AG10803 (cell line): ENCODE measurements at regions not wholly inside any gene's neighbourhood (a gene's known extent, or its start where the extent isn't known, plus 50 kb on each side); places are given as distances from the start of the nearest gene placed in this dataset.

Experiments used
- DNase-seq: peaks from one replicate; pipeline ENCODE4 v3.0.0; 2010; ENCODE audit warnings: low read depth
- H3K4me3 ChIP-seq: 2 replicates; pipeline ENCODE4 v1.5.1; 2011; ENCODE audit warnings: mild to moderate bottlenecking, low read length, control low read depth
- TF ChIP-seq, protein P1 (sequence below): conservative IDR thresholded peaks from 2 replicates; pipeline ENCODE4 v1.5.1; 2011; ENCODE audit warnings: mild to moderate bottlenecking, low read length, control low read depth, inconsistent platforms

DNA sequence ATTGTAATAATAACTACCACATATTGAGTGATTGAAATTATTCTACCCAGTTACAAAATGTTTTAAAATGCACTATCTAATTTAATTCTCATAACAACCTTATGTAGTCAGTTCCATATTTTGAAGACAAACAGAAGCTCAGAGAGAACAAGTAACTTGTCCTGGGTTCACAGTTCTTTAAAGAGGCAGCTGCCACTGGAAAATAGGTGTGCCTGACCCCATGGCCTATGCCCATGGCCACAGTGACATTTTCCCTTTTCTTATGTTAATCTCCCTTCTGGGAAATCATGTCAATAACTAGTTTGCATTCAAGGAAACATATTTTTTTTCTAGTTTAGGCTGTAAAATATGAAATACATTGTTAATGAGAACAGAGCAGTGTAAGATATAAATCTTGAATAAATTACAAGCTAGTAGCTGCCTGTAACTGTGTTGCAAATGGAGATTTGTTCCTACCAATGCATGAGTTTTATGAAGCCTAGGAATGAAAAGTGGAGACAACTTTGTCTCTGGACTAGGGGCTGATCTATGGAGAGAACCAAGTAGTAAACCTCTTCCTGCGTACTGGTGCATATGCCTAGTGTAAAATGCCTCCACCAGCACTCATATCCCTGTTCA, 1018.0 kb downstream of the NTRK3 start:
- DNase-seq, result no peak
- no peak overlapping the region for H3K4me3 ChIP-seq
- TF ChIP-seq, protein P1, sequence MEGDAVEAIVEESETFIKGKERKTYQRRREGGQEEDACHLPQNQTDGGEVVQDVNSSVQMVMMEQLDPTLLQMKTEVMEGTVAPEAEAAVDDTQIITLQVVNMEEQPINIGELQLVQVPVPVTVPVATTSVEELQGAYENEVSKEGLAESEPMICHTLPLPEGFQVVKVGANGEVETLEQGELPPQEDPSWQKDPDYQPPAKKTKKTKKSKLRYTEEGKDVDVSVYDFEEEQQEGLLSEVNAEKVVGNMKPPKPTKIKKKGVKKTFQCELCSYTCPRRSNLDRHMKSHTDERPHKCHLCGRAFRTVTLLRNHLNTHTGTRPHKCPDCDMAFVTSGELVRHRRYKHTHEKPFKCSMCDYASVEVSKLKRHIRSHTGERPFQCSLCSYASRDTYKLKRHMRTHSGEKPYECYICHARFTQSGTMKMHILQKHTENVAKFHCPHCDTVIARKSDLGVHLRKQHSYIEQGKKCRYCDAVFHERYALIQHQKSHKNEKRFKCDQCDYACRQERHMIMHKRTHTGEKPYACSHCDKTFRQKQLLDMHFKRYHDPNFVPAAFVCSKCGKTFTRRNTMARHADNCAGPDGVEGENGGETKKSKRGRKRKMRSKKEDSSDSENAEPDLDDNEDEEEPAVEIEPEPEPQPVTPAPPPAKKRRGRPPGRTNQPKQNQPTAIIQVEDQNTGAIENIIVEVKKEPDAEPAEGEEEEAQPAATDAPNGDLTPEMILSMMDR, result no peak

DNA sequence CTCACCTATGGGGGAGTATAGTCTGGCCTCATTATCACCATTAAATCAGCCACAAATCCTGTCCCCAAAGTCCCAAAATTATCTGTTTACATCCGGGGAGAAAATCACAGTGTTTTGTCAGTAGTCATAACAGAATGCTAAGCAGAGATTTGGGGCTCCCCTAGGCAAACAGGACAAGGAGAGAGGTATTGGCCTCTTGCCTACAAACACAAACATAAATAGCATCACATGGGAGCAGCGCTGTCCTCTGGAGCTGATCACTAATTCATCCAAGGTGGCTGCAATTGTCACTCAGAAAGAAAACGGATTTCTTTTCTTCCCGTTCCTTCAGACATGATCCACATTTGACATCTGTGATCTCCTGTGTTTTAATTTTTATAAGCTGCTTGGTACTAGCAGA, 1028.1 kb downstream of the NTRK3 start:
- TF ChIP-seq, protein P1, result no peak
- no peak for DNase-seq
- no peak overlapping the region for H3K4me3 ChIP-seq

DNA sequence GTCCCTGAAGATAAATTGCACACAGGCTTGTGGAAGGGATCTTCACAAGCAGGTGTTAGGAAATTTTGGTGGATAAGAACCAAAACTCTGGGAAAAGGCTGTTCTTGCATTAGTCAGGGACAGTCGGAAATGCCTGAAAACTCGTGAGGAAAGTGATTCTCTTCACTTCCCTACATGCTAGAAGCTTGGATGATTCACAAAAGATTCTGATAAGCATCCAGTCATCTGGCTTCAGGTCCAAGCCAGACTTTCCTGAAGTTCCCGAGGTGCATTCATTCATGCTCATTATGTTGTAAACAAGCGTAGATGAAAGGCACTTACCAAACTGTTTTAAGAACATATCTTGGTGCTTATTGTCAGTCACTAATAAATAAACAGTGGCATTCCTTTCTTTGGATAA, 1028.7 kb downstream of the NTRK3 start:
- DNase-seq, result peak; percentile 17

DNA sequence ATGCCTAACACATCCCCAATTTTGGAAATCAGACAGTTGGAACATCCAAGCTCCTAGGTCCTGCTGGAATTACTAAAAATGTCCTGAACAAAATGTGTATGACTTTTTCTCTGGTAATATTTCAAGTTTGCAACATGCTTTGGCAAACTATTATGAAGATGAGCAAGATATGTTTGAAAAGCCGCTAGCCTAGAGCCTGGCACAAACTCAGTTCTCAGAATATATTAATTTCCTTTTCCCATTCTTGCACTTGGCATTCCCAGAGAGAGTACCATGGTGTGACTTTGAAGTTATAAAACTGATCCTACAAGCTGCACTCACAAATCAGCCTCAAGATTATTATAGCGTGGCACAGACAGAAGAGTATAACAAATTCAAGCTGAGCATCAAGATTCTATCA, 1031.1 kb downstream of the NTRK3 start:
- TF ChIP-seq, protein P1, result no peak
- H3K4me3 ChIP-seq, result no peak overlapping the region
- DNase-seq, result no peak

More for the DNA sequence above, 1028.7 kb downstream of the NTRK3 start:
- TF ChIP-seq, protein P1, result no peak
- no peak overlapping the region for H3K4me3 ChIP-seq

DNA sequence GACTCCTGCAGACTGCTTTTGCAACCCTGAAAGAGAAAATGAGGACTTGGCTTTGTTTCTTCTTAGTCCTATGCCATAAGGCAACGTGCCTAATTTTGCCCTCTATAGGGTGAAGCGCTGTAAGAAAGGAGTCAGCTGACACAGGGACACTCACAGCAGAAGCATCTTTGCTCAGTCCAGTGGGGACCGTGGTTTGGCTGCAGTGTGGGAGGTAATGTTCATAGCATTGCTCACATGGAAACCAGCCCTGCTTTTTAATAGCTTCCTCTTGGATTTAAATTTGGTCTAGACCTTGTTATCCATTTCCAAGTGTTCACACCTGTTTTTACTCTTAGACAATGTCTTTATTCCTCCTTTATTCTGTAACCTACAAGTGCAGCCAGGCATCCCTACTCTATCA, 1032.1 kb downstream of the NTRK3 start:
- peak; percentile 55 for DNase-seq
- H3K4me3 ChIP-seq, result no peak overlapping the region
- TF ChIP-seq, protein P1, result no peak

DNA sequence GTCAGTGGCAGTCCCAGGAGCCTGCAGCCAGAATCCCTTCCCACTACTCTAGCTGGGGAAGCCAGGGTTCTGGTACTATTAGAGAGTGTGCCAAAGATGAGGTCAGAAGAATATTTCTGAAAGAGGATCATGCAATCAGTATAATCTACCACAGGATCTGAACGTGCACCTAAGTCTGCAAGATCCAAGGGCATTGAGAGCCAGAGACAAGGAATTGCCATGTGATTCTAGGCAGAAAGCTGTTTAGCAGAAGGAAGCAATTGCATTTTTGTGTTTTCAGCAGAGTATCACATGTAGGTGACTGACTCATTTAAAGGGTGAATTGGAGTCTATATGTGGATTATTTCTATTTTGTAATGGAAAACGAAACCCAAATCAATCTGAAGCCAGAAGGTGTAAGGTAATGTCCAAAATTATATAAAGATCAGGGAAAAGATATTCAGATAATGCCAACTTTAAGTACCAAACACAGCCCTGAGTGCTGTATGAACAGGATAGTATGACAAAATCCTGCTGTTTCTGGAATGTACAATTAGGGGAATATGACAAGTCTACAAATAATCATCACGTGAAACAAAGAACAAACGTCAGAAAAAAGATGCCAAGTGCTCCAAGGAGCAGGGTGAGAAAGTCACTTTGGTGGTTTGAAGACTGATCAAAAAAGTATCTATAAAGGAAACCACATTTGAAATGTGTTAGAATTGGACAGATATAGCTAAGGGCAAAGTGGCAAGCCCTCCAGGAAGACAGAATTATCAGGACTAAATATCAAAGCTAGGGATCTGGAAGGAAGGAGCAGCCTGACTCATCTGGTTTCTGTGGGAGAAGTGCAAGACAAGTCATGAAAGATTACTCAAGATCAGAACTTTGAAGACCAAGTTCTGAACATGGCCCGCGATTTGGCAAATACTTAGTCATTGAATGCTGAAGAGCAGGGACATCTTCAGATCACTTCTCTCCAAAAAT, 1036.6 kb downstream of the NTRK3 start:
- TF ChIP-seq, protein P1, result no peak
- DNase-seq, result peak; percentile 53
- no peak overlapping the region for H3K4me3 ChIP-seq
